Renal cortical epithelial cell (primary cell): ENCODE measurements at regions not wholly inside any gene's neighbourhood (a gene's known extent, or its start where the extent isn't known, plus 50 kb on each side); places are given as distances from the start of the nearest gene placed in this dataset.

Source experiments
- DNase-seq: peaks from one replicate; pipeline ENCODE4 v3.0.0-alpha.2; 2011; ENCODE audit warnings: low read depth

DNA sequence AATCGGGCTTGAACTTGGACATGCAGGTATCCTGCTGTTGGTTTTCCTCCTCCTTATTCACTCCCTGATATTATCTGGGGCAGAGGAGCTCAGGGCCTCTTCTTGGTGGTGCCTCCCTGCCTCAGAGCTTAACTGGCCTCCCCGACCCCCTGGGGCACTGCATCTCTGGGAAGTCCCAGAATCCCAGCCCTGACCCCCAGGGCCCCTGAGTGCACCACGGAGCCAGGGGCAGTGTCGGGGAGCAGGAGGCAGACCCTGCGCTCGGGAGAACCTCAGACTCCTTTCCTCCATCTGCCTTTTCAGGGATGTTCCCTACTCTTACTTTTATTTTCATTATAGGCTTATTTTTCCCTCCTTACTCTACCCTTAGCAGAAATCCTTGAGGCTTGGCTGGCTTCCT lies 537.0 kb downstream of the BRD1 start:
- DNase-seq, result no peak

- DNase-seq, result no peak
Measured at GRCh38 chr22:49289822-49290679, 537.6 kb downstream of the BRD1 start.

DNA sequence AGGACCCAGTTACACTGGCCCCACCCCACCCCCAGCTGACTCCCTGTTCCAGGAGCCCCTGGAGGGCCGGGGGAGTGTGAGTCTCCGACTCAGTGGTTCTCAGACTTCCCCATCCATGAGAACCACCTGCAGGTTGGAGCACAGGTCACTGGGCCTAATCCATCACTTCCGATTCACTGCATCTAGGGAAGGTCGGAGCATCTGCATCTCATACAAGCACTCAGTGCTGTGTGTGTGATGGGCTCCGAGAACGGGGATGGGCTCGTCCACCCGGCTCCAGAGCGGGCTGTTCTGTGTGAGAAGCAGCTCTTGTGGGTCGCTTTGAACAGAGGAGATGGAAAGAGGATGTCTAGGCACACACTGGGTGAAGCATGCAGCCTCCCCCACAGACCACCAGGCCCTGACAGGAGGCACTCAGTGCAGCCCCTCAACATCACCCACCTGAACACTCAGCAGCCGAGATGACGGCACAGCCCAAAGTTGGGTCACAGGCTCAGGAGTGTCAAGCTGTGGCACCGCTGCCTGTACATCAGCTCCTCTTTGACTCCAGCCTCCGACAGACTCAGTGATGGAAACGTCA lies 541.4 kb downstream of the BRD1 start:
- no peak for DNase-seq

- no peak for DNase-seq
Measured at GRCh38 chr22:49284931-49285330, 542.7 kb downstream of the BRD1 start.

DNA sequence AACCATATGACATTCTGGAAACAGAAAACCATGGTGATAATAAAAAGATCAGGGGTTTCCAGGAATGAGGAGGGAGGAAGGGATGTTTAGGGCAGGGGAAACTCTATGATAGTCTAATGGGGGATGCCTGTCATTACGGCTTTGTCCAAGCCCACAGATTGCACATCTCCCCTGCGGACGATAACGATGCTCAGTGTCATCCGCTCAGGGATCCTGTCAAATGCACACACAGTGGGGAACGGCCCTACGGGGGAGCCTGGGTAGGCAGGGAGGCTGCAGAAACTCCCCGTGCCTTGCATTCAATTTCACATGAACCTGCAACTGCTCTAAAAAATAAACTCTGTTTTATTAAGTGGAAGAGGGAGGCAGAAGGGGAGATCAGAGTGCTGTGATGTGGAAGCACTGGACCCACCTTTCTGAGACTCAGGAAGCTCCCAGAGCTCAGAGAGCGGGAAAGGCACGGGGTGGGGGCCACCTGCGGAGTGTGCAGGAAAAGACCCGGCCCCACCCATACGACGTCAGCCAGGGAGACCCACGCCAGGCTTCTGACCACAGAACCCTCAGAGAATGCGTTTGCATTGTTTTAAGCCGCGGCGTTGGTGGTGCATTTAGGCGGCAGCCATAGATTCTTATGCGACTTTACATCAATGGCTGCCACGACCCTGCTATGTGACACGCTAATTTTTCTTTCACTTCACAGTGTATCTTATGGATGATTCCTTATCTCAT lies 543.5 kb downstream of the BRD1 start:
- no peak for DNase-seq

DNA sequence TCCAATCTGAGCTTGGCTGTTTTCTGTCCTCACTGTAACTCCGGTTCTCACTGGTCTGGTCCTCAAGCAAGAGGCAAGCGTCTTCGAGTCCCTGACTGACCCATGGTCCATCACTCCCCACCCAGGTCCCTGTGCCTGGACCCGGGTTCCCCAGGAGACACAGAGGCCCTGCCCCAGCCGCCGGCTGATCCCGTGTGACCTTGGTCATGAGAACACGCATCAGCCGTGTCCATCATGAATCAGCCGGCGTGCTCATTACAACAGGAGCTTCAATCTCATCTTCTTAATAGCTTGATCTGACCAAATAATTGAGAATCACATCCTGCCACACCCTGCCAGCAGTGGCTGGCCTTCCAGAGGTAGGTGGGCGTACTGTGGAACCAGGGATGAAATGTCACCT lies 545.1 kb downstream of the BRD1 start:
- no peak for DNase-seq

DNA sequence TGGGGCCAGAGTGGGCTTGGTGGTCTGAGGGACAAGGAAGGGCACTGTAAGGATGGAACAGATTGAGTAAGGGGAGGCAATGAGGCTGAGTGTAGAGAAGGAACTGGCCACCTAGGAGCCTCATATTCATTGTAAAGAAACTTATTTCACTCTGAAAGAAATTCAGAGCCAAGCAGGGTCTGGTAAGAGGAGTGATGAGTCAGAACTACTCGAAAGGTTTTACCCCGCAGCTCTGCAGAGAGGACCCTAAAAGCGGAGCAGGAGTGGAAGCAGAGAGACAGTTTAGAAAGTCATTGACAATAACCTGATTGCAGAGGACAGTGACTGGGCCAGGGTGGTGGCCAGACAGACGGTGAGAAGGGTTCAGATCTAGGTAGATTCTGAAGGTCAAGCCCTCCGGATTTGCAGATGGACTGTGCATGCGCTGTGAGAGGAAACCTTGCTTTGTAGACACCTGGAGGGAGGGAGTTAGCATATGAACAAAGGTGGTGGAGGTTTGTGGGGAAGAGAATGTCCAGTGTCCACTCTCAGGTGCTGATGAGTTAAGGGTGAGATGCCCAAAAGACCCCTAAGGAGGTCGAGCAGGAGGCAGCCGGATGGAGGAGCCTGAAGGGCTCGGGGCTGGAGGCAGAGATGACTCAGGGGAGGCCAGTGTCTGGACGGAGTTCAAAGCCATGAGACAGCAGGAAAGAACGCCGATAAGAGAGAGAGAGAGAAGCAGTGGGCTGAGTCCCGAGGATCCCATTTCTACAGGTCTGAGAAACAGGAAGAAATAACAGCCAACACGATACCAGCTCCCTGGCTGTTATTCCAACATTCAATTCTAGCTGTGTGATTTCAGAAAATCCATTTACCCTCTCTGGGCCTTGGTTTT lies 546.0 kb downstream of the BRD1 start:
- DNase-seq, result no peak

DNA sequence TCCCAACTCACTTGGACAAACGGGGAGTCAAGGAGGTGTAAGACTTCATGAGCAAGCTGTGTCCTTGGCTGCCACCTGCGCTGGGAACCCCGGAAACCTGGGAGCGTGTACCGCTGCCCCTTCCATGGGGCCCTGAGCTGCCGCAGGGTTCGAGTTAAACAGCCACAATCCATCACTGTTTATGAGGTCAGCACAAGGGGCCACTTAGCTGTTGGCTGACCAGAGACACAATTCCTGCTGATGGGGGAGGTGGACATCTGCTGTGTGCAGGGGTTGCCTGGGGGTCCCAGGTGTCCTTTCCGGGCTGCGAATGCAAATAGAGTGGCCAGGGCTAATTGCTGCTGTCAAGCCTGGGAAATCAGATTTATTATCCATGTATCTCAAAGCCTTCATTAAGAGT lies 549.3 kb downstream of the BRD1 start:
- no peak for DNase-seq

DNA sequence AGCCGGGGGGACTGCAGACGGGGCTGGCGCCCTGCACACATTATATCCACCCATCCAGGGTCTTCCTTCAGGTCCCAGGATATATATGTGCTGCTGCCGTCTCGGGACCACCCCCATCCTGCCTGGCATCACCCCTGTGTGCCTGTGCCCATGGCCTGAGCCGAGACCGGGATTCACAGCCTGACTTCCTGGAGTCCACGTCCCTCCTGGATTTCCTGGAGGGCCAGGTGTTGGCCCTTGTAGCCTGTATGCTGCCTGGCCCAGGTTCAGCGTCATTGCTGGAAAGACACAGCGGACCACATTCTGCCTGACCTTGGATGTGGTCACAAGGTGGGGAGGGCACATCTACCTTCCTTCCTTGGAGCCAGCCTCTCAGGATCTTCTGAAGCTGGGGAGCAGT lies 551.1 kb downstream of the BRD1 start:
- DNase-seq, result no peak

DNA sequence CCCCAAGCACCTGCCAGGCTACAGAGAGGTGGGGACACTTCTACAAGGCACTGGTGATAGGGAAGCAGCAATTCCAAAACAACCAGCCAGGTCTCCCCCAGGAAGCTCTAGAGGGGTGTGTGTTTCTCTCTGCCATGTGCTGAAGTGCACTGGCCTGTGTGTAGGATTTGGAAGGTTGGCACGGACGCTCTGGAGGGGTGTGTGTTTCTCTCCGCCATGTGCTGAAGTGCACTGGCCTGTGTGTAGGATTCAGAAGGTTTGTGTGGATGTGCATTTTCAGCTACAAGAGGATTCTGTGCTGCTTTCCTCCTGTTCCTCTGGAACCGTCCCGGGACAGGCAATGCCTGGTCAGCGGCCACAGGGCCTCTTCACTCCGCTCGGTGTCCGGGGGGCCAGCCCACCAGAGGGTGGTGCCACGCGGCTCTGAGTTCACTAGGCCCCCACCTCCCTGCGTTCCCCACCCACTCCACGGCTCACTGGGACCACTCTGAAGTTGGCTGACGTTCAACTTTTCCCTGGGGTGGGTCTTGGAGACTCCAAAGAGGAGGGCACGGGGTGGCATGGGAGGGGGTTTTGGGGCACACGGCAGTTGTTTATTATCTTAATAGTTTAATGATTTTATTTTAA lies 552.8 kb downstream of the BRD1 start:
- no peak for DNase-seq

- no peak for DNase-seq
Measured at GRCh38 chr22:49272546-49273125, 555.0 kb downstream of the BRD1 start.

DNA sequence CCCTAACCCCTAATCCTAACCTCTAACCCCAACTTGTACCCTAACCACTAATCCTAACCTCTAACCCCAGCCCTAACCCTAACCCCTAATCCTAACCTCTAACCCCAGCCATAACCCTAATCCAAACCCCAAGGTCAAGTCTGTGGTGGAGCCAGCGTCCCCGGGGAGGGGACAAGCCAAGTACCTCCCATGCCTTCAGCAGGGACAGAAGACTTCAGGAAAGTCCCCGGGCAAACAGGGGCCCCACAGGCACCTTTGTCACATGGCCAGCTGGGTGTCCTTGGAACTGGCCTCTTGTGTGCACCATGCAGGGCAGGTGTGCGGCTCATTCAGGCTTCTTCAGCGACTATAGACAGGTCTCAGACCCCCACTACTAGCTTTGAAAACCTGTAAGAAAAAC lies 555.8 kb downstream of the BRD1 start:
- DNase-seq, result no peak

GRCh38 chr22:49271369-49271727 lies 556.3 kb downstream of the BRD1 start:
- DNase-seq, result no peak

- DNase-seq, result no peak
Measured at GRCh38 chr22:49270595-49271368, 556.9 kb downstream of the BRD1 start.

- no peak for DNase-seq
Measured at GRCh38 chr22:49269928-49270327, 557.7 kb downstream of the BRD1 start.

DNA sequence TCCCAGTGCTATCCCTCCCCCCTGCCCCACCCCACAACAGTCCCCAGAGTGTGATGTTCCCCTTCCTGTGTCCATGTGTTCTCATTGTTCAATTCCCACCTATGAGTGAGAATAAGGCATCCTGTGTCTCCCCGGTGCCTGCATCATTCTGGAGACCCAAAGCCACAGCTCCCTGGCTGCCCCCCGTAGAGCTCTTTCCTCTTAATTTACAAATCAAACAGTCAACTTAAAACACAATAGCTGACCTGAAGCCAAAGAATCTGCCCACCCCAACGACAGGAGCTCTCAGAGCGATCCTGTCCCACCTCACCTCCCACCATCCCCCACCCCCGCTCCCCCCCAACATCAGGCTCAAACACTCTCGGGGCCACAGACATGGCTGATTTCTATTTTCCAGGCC lies 558.3 kb downstream of the BRD1 start:
- DNase-seq, result no peak

- no peak for DNase-seq
Measured at GRCh38 chr22:49268924-49269323, 558.7 kb downstream of the BRD1 start.

DNA sequence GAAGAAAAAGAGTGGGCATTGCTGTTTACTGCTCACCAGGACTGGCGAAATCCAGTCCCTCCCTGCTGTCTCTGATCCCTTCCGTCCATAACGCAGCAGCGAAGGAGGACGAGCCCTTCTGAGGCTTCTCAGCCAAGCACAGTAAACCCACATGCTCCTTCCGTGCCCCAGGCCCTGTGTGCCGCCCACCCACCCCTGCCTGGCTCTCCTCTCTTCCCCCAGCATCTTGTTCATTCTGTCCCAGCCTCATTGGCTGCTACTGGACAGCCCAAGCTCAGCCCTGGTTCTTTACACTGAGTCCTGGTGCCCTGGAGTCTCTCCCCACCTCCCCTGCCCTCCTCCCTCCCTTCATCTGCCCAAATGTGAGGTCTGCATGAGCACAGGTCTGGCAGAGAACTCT lies 559.7 kb downstream of the BRD1 start:
- no peak for DNase-seq

DNA sequence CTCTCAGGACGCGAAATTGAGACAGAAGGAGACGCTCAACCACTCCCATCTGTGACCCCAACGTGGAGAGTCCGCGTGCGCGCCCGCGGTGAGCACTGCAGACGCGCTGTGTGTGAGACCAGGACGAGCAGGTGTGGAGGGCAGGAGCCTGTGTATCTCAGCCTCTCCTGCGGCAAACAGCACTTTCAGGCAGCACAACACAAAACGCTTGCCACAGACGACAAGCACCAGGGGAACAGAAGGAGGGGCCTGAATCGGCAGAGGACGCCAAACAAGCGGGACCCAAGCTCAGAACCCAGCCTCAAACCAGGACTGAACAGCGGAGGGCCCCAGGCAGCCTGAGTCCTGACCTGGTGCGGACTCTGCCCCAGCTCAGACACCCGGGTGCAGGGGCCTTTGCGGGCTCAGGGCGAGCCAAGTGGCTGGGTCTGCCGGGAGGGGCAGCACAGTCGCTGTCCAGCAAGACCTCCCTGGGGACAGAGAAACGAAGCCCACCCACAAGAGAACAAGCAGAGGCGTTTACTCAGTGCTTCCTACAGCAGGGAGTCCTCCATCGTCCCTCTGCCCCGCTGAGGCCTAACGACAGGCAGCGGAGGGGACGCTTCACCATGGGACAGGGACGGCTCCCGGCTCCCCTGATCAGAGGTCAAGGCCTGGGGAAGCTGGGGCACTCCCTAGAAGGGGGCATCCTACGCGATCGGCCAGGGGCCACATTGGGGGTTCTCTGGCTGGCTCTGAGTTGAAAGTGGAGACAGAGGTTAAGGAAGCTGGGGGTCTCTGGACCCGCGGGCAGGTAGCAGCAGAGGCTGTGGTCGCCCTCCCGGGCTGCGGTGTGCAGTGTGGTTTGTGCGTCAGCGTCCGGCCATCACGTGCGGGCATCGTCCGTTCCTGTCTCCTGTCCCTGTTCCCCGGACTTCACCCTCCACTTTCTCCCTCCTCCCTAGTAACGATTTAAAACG lies 560.8 kb downstream of the BRD1 start:
- no peak for DNase-seq
